H1 (cell line): ENCODE measurements at regions not wholly inside any gene's neighbourhood (a gene's known extent, or its start where the extent isn't known, plus 50 kb on each side); places are given as distances from the start of the nearest gene placed in this dataset.

Experiments
- BACH1 ChIP-seq: IDR thresholded peaks from 2 replicates; pipeline ENCODE4 v1.6.1; 2012; ENCODE audit warnings: low read length, improper control_type of control experiment
- CHD1 ChIP-seq: IDR thresholded peaks from 2 replicates; pipeline ENCODE4 v1.6.1; 2012; ENCODE audit warnings: low read depth, low read length, improper control_type of control experiment
- CHD7 ChIP-seq: fragments of 300-600 bp; sonication (generic); IDR thresholded peaks from 2 replicates; pipeline ENCODE4 v1.7.1; 2012; ENCODE audit warnings: low read length, moderate library complexity, mild to moderate bottlenecking, inconsistent platforms; ENCODE audit not compliant: insufficient replicate concordance
- CREB1 ChIP-seq: IDR thresholded peaks from 2 replicates; pipeline ENCODE4 v1.6.1; 2012; ENCODE audit warnings: inconsistent platforms
- JUN ChIP-seq: IDR thresholded peaks from 2 replicates; pipeline ENCODE4 v1.6.1; 2011; ENCODE audit warnings: low read depth, mild to moderate bottlenecking, improper control_type of control experiment, low read length
- SUZ12 ChIP-seq: fragments of 200-600 bp; sonication (generic); IDR thresholded peaks from 2 replicates; pipeline ENCODE4 v1.6.1; 2012; ENCODE audit warnings: mild to moderate bottlenecking, inconsistent platforms, low read length, moderate library complexity, mixed read lengths

DNA sequence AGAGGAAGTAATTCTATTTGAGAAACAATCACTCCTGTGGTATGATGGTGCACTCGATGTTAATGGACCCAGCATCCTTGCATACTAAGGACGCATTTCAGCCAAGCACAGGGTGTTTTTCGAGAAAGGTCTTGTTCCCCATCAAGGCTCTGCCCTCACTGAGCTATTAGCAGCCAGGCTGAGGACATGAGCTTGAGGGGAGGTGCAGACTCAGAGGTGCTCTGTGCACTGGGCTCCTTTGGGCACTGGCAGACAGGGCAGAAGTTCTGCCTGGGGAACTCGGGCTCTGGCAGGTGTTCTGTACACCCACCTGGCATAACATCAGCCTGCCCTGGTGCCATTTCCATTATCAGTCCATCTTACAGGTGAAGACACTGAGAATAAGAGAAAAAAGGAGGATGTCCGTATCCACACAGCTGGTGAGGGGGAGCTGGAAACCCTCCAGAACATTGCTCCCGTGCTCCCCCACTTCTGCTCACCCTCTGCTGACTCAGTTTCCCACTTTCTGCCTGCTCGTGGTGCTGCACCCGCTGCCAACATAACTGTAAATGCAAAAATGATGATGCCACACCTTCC lies 92.7 kb upstream of the RET start (continued):
- TF ChIP-seq CREB1 = no peak
- no peak for TF ChIP-seq SUZ12
- no peak for TF ChIP-seq BACH1
- TF ChIP-seq CHD1 = no peak
- no peak for TF ChIP-seq JUN
- TF ChIP-seq CHD7 = no peak
